ENCODE measurements at regions not wholly inside any gene's neighbourhood (a gene's known extent, or its start where the extent isn't known, plus 50 kb on each side); places are given as distances from the start of the nearest gene placed in this dataset.

- TF ChIP-seq CTCF (conservative IDR thresholded peaks at IDR 0.05; ENCODE audit: low read depth, low read length): no peak
- TF ChIP-seq POLR2A (IDR thresholded peaks at IDR 0.05; ENCODE audit: low read depth, low read length): no peak
- TF ChIP-seq MAZ (IDR thresholded peaks at IDR 0.05; ENCODE audit: borderline replicate concordance, low read depth, low read length): no peak
- TF ChIP-seq CEBPB (IDR thresholded peaks at IDR 0.05; ENCODE audit: low read depth, low read length): no peak
- no peak for TF ChIP-seq NFE2L2 (IDR thresholded peaks at IDR 0.05; ENCODE audit: low read depth, low read length)
- no peak for TF ChIP-seq USF2 (IDR thresholded peaks at IDR 0.05; ENCODE audit: low read depth, low read length)
- no peak for TF ChIP-seq CHD1 (IDR thresholded peaks at IDR 0.05; ENCODE audit: low read depth, low read length)
- no peak for TF ChIP-seq BHLHE40 (IDR thresholded peaks at IDR 0.05; ENCODE audit: low read depth, low read length)
- no peak for TF ChIP-seq RCOR1 (IDR thresholded peaks at IDR 0.05; ENCODE audit: insufficient replicate concordance, low read length)
- TF ChIP-seq MAFK (IDR thresholded peaks at IDR 0.05; ENCODE audit: low read depth, low read length): no peak
- TF ChIP-seq ELK1 (IDR thresholded peaks at IDR 0.05; ENCODE audit: borderline replicate concordance, low read depth, low read length): no peak
- TF ChIP-seq SMC3 (IDR thresholded peaks at IDR 0.05; ENCODE audit: low read depth, low read length): no peak
- no peak for TF ChIP-seq RAD21 (IDR thresholded peaks at IDR 0.05; ENCODE audit: low read length)
These were observed 259.4 kb downstream of the GPD2 start for GRCh38 chr2:156695595-156695994.

Measured in IMR-90 (cell line).